Fibroblast of lung (primary cell): ENCODE measurements at regions not wholly inside any gene's neighbourhood (a gene's known extent, or its start where the extent isn't known, plus 50 kb on each side); places are given as distances from the start of the nearest gene placed in this dataset.

ENCODE experiments used
- CTCF ChIP-seq, 2 donors: IDR thresholded peaks in 1 of 2; conservative IDR thresholded peaks in 1 of 2; 1 replicate in 1 of 2; 2 replicates in 1 of 2; pipeline ENCODE4 v1.5.1; 2011 to 2012; ENCODE audit warnings: low read length in 2 of 2, control low read depth in 1 of 2, inconsistent platforms in 1 of 2, low read depth in 1 of 2, mild to moderate bottlenecking in 1 of 2
- EZH2 ChIP-seq: IDR thresholded peaks from 2 replicates; pipeline ENCODE4 v1.5.1; 2012; ENCODE audit warnings: low read length, control low read depth, mild to moderate bottlenecking; ENCODE audit errors: missing control alignments

- no peak for TF ChIP-seq CTCF (conservative IDR thresholded peaks at IDR 0.05 in 1 of 2, IDR thresholded peaks at IDR 0.05 in 1 of 2; ENCODE audit: low read depth in 1 of 2, low read length in 2 of 2)
- TF ChIP-seq EZH2: no peak
These were observed 51.5 kb upstream of the ZBED5 start for GRCh38 chr11:10909141-10909883.
